NCI-H748 (cell line): ENCODE measurements at regions not wholly inside any gene's neighbourhood (a gene's known extent, or its start where the extent isn't known, plus 50 kb on each side); places are given as distances from the start of the nearest gene placed in this dataset.
"Not testable (repeated sequence)": the region's sequence is repeated elsewhere in the genome, so short reads cannot be mapped to it uniquely, and the experiment has no call there.

Source experiments
- DNase-seq: peaks from one replicate; lab custom pipeline; 2025; ENCODE audit not compliant: unreplicated experiment; lab: John Stamatoyannopoulos, UW

DNA sequence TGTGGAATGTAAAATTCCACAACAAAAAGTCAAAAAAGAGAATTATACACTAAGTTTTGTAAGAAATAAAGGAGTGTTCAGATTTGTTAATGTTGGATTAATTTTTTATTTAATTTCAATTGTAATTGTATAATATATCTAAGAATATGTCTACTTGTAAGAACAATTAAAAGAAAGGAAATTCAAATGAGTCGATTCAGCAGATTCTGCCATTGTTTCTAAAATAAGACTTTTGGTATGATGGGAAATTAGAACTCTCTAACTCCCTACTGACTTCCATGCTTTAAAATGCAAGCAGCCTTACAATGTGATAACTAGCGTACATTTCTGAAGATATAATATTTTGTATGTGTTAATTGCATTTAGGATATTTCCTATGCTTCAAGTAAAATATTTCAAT, 395.9 kb upstream of the ZNF717 start:
- no peak for DNase-seq

DNA sequence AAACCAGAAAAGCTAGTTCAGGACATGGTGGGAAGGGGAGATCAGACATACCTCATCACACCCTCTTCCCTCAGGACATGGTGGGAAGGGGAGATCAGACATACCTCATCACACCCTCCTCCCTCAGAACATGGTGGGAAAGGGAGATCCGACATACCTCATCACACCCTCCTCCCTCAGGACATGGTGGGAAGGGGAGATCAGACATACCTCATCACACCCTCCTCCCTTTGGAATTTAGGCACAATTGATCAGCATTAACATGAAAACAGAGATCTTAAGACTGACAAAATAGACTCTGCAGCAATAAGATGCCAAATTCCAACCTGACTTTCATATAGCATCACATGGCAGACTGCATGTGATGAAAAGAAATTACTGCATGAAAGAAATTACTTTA, 412.7 kb upstream of the ZNF717 start:
- no peak for DNase-seq

DNA sequence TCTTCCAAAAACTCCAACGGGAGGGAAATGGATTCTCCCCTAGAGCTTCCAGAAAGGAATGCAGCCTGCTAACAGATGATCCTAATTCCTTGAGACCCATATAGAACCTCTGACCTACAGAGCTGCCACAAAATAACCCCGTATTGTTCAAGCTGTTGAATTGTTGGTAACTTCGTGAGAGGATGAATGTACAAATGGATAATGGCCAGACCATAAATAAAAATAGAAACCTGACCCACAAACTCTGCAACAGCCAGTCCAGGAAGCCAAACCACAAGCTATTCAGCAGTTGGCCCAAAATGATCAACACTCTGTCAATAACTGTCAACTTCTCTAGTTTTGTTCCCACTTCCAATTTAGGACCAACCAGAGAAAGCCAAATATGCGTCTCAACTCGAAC, 414.0 kb upstream of the ZNF717 start:
- no peak for DNase-seq

DNA sequence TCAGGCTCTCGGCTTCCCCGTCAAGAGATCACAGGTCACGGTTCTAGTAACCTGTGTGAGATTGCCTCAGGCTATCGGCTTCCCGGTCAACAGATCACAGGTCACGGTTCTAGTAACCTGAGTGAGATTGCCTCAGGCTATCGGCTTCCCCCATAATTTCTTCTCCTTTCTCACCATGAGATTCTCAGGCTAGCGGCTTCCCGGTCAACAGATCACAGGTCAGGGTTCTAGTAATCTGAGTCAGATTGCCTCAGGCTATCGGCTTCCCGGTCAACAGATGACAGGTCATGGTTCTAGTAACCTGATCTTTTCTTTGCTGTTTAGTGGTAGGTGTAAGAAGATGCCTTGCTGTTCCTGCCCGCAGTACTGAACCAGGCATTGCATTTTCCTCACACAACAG, 418.2 kb upstream of the ZNF717 start:
- peak; percentile 0 for DNase-seq

DNA sequence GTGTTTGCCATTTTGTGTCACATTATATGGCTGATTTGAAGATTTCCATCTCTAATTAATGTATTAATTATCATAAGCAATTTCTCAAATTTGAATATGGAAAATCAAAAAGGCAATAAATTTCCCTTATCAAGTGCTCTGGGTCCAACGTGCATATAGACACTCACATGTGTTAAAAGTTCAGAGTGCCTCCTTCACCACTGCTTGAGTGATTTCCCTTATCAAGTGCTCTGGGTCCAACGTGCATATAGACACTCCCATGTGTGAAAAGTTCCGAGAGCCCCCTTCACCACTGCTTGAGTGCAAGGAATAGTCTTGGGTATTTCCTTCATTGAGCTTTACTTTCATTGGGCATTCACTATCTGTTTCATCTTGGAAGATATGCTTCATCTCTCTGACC, 421.0 kb upstream of the ZNF717 start:
- DNase-seq, result no peak

DNA sequence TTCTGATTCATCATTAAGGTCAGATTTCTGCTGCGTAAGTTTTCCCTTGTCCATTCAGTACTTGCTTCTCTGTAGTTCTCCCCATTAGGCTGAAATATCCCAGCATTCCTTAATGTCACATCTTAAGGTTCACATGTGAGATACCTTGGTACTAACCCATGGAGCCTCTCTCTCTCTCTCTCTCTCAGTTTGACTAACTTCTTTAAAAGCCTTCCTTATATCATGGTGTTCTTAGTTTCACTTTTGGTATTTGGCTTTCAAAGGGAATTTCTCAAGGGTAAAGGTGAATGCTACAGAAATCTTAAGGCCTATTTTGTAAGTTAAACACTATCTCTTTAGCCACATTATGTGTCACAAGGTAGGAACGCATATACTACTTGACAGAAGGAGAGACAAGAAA, 427.3 kb upstream of the ZNF717 start:
- DNase-seq, result no peak

DNA sequence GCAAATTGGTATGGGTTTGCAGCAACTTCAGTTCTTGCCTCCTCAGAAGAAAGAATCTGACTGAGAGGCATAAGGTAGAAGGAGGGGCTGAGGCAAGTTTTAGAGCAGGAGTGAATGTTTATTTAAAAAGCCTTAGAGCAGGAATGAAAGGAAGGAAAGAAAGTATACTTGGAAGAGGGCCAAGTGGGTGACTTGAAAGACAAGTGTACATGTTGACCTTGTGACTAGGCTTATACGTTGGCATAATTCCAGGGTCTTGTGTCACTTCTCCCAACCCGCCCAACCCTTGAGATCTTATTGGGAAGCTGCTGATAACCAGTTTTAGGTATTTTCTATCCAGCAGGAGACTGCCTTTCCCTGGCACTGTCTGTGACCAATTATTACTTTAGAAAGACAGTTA, 436.9 kb upstream of the ZNF717 start:
- DNase-seq, result no peak

DNA sequence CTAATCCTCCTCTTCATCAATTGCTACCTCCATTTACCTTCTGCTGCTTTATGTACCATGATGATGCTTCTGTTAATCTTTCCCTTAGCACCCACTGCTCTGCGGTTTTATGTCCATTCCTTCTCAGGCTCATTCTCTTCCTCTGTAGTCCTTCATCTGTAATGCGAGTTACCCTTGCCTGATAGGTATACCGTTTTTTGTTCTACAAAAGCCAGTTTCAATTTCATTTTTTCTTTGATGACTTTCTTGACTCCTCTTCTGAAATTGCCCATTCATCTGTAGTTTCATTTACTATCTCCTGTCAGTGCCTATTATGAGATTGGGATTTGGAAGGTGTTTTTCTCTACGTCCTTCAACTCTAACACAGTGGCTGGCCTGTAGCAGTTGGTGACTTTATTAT, 445.9 kb upstream of the ZNF717 start:
- no peak for DNase-seq

DNA sequence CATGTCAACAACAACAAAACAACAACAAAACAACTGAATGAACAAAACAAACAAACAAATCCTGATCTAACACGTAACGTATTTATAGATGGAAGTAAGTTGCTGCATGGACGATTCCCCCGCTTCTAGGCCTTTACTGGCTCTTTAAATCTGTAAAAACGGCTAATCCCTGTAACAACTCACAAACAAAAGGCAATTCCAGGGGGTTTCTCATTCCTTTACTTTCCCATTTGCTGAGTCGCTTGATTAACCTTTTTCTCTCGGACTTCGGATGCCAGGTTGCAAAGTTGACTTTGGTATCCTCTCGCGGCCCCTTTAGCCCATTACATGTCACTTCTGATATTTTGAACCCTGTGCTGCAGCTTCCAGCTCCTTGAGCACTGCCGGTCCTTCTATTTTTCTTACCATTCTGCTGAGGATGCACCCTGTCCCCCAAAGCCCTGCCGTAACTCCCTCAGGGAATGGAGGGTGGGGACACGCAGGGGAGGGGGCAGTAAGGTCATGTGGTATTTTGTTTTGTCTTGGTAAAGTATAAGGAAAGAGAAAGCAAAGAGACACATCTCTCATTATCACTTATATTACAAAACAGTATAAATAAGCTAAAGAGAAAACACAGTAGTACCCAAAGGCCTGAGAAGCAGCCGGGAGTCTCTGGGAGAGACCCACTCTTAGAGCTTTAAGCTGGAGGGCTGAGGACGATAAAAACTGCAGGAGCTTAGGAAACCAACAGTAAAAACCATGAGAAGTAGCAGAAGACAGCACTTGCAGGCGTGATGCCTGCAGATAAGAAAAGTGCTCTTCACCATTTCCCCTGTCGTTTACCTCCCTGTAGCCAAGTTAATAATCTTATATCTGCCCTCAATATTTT, 457.8 kb upstream of the ZNF717 start:
- DNase-seq, result no peak

DNA sequence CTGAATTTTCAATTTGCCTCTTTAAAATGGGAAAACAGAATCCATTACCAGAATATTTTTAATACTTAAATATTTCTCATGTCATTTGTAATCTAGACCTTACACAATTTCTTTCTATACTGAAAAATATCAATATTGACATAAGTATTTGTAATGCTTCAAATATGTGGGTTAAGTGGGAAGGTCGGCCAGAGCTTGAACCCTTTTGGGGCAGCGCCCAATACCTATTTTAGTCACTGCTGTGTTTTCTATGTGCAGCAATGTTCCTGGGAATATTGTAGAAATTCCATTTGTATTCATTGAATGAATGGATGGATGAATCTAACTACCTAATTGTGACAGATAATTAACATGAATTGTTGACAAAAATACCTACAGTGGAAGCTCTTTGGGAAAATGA, 459.7 kb upstream of the ZNF717 start:
- no peak for DNase-seq

DNA sequence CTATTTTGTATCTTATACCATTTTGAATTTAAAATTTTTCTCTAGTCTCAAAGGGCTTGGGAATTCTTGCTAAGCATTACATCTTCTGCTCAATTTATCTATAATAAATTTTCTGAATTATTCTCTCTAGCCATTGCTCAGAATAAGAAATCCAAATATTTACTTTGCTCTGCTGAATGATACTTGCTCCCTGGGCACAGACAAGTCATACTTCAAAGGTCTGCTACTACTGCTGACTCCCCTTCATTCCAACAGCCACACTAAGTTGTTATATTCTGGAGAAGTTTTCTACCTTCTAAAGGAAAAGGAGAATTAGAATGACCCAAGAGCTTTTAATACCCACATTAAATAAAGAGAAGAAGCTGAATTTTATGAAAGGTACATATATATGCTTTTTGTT, 460.3 kb upstream of the ZNF717 start:
- no peak for DNase-seq

DNA sequence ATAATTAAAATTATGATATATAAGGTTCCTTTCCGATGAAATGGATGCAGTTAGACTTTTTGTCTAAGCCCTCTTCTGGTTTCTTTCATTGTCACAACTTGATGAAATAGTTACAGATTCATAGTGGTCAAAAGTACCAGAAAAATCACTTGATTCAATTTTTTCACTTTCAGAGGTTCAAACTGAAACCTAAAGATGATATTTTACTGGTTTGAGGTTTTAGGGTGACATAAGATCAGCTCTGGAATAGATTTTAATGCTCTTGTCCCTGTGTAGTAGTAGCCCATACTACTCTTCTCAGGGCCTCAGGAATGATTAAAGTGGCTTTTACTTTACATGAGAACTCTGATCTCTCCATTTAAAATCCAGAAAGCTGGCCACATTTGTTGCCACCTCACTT, 479.1 kb upstream of the ZNF717 start:
- no peak for DNase-seq

DNA sequence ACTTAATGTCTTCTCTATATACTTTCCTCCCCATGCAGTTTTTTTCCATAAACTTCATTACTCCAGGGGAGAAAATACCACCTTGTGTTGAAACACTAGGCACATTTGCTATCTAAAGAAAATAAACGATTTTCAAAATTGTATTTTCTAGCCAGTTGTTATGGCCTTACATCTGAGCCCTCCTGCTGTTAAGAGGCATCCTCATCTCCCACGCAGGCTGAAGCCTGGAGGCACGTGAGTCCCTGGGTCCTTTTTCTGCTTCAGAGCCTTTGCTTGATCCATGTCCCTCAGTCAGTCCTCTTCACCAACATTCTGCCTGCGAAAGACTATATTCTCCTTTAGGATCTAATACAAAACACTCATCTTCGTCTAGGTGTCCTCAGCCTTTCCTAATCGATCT, 479.6 kb upstream of the ZNF717 start:
- no peak for DNase-seq

DNA sequence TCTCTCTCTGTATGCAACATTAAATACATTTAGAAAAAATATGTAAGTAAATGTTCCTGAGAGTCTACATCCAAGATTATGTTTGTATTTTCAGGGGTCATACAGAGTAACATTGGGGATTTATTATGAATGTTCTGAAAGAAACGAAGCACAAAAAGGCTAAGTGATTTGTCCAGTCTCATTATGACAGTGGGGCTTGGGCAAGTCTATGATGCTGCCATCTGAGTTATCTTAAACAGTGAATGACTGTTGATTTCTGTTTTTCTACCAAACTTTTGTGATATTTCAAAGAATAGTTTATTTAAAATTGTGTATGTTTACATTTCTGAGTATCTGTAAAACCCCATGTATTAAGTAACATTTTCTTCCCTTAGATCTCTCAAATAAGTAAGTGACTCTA, 481.2 kb upstream of the ZNF717 start:
- DNase-seq, result no peak

DNA sequence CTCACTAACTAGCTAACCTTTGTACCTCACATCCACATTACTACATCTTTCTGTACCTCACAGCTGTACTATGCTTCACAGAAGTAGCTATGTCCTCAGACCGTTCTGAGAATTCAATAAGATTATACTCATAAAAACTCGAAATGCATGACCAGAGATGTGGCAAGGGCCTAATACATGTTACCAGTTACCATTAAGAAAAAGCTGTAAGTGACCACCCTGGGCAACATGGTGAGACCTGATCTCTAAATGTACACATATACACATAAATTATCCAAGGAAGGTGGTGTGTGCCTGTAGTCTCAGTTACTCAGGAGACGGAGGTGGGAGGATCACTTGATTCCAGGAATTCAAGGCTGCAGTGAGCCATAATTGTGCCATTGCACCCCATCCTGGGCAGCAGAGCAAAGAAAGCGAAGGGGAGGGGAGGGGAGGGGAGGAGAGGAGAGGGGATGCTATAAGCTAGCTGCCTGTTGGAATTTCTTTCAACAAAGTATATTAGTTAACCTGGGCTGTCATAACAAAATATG, 482.6 kb upstream of the ZNF717 start:
- DNase-seq, result no peak

DNA sequence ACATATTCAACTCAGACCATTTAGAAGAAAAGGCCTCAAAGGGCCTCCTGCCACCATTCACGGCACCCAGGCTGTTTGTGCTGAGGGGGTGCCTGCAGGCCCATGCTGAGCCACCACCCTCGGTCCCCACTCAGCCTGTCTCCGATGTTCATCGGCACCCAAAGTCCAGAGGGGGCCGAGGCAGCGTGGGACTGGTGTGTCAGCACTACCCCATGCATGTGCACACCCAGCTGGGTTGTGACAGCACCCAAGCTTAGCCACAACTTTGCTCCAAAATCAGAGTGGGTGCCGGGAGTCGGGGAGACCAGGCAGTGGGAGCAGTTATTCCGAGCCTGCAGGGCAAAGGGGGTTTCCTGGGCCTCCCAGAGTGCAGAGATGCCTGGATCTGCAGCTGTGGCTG, 508.5 kb upstream of the ZNF717 start:
- no peak for DNase-seq

DNA sequence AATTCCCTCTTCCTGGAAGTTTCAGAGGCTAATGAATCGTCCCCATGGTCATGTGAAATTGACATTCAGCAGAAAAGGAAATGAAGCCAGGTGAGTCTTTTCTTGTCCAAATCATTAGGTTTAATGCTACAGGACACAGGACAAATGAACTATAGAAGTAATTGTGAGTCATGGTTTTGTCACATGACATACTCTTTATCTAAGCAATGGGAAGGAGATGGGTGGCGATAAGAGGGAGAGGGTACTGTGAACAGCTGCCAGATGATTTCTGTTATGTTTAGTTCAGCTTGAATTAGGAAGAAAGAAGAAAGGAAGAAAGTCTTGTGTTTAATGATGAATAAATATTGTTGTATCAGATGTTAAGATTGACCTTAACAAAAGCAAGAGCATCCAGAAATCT, 515.4 kb upstream of the ZNF717 start:
- no peak for DNase-seq

DNA sequence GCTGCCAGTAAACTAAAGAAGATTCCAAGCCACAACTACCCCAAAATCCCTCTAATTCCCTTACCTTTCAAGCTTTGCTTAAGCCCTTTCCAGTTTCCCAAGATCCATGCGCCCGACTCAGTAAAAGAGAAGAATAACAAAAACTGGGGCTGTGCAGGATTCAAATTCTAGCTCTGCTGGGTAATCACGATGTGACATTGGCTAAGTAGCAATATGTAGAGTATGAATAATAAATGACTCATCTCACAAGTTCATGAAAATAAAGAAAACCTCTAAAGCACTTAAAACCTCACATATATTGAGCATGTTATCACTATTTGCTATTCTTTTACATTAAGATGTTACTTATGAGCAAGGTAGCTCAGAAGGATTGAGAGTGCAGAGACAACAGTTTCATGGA, 522.2 kb upstream of the ZNF717 start:
- no peak for DNase-seq

DNA sequence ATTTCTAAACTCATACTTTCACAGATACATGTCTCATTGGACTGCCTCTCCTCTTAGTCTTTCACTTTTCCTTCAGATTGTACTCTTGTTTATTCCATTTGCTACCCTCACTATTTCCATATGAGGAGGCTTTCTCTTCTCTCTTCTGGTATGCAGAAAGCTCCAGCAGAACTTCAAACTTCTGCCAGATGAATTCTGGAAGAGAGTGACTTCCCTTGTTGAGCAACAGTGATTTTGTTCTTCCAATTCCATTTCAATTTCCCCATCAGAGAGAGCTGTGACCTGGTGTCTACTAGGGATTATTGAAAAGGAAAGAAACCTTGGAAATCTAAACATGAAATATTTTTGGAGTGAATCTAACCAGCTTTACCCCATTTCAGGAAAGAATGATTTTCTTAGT, 523.2 kb upstream of the ZNF717 start:
- DNase-seq, result no peak

DNA sequence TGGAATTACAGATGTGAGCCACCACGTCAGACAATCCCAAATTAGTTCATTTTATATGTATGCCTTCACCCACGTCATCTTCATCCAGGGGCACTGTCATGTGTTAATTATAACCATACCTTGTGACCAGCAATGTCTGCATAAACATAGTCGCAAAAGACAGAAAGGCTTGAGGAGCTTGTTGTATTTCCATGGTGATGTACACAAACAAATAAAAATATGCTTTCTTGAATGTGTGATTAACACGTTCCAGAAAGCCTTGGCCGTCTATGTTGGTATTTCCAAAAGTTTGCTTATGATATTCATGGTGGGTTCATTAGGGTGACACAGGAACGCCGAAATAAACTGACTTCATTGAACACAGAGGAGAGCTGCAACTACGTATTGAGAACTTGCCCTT, 524.7 kb upstream of the ZNF717 start:
- peak; percentile 7 for DNase-seq

DNA sequence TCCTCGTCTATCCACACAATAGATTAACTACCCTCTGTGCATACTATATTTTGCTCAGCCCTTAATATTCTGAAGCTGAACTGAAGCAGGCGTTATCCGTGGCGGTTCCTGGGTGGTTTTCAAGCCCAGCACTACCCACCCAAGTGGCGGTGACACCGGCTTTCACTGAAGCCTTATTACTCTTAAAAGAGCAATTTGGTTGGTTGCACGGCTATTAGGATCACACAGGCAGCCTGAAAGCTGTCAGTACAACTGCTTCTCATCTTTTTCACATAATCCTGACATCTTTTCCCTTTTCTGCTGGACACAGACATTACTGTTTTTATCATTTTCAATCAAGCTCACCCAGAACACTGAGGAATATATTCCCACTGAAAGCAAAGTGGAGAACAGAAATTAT, 525.3 kb upstream of the ZNF717 start:
- peak; percentile 9 for DNase-seq

DNA sequence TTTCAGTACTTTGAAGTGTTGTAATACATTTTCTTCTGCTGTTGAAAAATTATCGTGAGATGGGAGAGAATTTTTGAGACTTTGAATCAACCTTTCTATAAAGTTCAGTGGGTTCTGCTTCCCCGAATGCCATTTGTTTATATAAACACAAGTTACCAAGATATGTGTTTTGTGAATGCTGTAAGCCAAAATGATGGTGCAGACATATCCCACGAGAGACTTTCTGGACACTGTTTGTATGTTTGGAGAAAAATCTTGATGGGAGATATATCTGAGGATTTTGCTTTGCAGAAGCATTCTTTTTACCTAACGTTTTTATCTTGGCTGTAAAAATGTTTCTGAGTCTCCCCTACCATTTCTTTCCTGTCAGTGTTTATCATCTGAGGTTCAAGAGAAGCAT, 526.6 kb upstream of the ZNF717 start:
- no peak for DNase-seq

DNA sequence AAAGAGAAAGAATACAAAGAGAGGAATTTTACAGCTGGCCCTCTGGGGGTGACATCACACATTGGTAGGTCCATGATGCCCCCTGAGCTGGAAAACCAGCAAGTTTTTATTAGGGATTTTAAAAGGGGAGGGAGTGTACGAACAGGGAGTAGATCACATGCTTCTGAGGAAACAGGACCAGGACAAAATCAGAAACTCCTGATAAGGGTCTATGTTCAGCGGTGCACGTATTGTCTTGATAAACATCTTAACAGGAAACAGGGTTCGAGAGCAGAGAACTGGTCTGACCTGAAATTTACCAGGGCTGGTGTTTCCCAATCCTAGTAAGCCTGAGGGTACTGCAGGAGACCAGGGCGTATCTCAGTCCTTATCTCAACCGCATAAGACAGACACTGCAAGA, 530.6 kb upstream of the ZNF717 start:
- DNase-seq, result not testable (repeated sequence)
